ENCODE measurements at regions not wholly inside any gene's neighbourhood (a gene's known extent, or its start where the extent isn't known, plus 50 kb on each side); places are given as distances from the start of the nearest gene placed in this dataset.
"Not testable (repeated sequence)": the region's sequence is repeated elsewhere in the genome, so short reads cannot be mapped to it uniquely, and the experiment has no call there.

DNA sequence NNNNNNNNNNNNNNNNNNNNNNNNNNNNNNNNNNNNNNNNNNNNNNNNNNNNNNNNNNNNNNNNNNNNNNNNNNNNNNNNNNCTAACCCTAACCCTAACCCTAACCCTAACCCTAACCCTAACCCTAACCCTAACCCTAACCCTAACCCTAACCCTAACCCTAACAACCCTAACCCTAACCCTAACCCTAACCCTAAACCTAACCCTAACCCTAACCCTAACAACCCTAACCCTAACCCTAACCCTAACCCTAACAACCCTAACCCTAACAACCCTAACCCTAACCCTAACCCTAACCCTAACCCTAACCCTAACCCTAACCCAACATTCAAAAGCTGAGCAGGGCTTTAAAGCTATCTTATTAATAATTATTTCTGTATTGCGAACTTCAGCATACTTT is 182.5 kb upstream of the FAM20C start:
- not testable (repeated sequence) for DNase-seq

DNA sequence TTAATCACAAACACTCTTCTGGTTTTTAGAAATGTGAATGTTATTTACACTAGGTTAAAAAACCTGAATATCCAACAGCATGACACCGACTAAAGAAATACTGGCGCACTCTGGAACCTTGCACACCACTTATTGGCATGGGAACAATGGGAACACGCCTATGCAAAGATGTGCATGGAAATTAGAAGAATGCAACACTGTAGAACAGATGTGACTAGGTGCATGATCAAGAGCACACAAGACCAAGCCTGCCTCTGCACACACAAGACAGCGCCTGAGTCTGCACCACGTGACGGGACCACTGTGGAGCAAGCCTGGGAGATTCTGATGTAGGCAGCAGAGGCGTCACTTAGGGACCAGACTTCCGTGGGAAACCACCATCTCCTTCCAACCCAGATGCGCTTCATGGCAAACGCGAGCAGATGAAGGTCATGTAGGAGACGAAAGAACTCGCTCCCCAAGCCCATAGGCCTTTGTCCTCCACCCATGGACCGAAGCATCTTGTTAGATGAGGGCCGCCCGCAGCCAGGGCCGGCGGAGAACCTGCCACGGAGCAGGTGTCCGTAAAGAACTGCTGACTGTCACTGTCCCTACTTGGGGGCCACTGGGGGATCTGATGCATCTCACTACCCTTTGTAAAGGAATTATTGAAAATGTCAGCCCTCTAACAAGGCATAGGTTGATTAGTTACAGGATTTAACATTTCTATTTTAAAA is 159.6 kb upstream of the FAM20C start:
- DNase-seq, result not testable (repeated sequence)

DNA sequence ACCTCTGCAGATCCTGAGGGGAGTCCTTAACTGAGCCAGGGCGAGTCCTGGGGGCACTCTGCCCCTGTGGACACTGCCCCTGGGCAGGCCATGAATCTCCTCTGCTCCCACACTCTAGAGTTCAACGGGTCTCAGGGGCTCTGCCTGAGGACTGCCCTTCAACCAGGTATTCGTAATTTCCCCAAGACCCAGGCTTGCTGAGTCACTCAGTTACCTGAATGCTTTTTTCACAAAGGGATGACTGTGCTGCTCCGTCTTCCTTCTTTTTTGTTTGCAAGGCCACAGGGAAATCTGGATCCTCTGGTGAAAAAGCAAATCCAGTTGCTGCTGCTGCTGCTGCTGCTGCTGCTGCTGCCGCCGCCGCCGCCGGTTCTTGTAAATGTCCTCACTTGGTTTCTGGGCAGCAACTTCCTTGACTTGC is 157.2 kb upstream of the FAM20C start:
- not testable (repeated sequence) for DNase-seq

- DNase-seq, result not testable (repeated sequence)
Observed at GRCh38 chr7:36539-36938, 155.8 kb upstream of the FAM20C start.

- not testable (repeated sequence) for DNase-seq
Observed at GRCh38 chr7:37656-38055, 154.7 kb upstream of the FAM20C start.

GRCh38 chr7:38444-38843 is 153.9 kb upstream of the FAM20C start:
- not testable (repeated sequence) for DNase-seq

- DNase-seq, result not testable (repeated sequence)
Observed at GRCh38 chr7:39984-40740, 152.2 kb upstream of the FAM20C start.

- DNase-seq, result no peak
Observed at GRCh38 chr7:40799-41750, 151.3 kb upstream of the FAM20C start.

DNA sequence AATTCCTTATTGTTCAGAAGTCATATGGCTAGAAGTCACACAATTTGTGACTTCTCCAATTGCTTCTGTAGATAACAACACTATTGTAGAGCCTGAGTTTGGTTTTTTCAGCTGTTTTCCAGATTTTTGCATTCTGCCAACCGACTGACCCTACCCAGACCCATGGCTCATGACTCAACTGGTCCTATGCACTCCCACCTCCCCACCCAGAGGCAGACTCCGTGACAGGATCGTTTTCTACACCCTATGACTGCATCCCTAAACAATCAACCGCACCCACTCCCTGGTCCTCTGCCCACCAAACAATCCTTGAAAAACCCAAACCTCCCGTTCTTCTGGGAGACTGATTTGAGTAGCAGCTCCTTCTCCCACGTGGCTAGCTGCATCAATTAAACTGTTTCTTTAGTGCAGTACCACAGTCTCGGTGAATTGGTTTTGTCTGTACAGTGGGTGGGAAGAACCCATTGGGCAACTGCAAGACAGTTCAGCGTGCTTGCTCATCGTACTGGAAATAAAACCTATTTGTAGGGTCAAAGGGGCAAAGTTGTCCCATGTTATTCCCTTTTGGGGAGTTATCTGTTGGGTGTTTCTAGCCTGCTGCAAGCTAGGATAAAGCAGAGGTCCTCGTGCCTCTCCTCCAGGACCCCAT is 150.3 kb upstream of the FAM20C start:
- no peak for DNase-seq

GRCh38 chr7:43791-44540 is 148.4 kb upstream of the FAM20C start:
- DNase-seq, result no peak

- DNase-seq, result no peak
Observed at GRCh38 chr7:44541-44896, 147.9 kb upstream of the FAM20C start.

DNA sequence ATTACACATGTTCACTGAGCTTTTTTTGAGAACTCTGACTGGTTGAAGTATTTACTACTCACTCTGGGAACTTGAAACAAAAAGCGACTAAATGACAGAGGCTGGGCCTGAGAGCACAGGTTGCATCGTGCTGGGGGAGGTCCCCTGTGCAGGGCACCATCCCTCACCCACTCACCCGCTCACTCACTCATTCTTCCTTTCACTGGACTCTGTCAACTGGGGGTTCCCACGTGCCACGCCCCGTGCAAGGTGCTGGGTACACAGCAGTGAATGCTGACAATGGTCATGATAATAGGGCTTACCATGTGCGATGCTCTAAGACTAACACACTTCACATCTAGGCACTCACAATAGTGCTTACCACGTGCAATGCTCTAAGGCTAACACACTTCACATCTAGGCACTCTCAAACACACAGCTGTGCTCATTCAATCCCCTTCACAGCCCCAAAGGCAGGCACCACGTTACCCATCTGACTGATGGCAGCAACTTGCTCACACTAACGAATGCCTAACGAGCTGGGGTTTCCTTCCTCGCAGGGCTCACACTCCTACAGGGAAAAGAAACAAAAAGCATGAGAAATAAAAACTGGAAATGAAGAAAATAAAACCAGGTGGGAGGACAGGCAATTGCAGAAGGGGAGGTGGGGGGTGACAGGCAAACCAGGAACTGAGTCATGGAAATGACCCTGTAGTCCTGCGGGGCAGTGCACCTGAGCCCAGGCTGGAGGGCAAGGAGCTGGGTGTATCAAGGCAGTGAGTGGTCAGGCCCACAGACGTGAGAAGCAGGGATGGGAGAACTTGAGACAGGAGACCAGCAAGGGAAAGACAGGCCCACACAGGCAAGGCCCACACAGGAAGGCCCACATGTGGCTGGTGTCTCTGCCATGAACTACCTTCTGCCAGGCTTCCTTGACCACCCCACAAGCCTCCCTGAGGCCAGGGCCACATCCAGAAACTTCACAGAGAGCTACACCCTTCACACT is 147.0 kb upstream of the FAM20C start:
- DNase-seq, result no peak

DNA sequence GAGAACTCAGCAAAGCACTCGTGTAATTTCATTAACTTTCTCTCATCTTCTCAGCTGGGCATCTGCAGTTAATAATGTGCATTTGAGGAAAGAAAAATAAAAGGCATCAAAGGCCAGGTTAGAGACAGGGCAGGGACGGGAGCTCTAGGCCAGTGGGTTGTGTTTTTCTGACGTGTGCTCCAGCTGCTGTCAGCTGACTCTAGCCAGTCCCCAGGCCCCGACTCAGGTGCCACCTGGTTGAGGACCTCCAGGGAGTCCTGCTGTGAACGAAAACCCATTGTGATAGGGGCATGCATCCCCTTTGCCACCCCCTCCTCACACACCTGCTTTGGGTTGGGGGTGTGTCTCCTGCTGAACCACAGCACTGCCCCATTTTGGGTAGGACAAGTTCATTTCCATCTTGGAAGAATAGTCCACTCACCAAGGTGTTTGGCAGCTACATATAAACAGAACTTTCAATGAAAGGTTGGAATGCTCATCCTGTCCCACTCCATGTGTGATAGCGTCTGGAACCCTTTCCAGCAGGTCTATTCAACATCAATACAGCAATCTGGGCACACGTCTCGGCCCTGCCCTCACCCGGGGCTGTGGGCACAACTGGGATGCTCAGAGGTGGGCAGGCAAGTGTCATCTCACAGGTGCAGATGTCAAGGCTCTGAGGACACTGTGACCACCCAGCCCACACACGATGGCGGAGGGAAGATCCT is 146.1 kb upstream of the FAM20C start:
- DNase-seq, result no peak

- no peak for DNase-seq
Observed at GRCh38 chr7:46830-47140, 145.6 kb upstream of the FAM20C start.

GRCh38 chr7:51456-52068 is 140.8 kb upstream of the FAM20C start:
- DNase-seq, result no peak

- DNase-seq, result no peak
Observed at GRCh38 chr7:52100-52499, 140.3 kb upstream of the FAM20C start.

DNA sequence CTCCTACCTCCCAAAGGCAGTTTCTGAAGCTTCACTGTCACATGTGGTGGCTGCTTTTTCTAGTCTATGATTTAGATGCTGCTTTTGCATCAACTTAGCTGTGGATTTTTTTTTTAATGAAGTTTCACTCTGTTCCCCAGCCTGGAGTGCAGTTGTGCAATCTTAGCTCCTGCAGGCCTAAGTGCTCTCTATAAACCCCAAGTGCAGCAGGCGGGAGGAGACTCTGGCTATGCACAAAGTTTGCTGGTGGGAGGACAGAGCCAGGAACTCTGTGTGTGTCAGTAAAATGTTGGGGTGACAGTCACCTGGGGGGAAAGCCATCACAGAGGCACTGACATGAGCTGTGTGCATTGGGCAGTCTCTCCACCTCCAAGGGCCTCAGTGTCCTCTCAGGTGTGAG is 138.8 kb upstream of the FAM20C start:
- DNase-seq, result no peak

- no peak for DNase-seq
Observed at GRCh38 chr7:54615-55014, 137.8 kb upstream of the FAM20C start.

- no peak for DNase-seq
Observed at GRCh38 chr7:55690-56248, 136.6 kb upstream of the FAM20C start.

All from T1000 (cell line).